WTC11 (cell line): ENCODE measurements at regions not wholly inside any gene's neighbourhood (a gene's known extent, or its start where the extent isn't known, plus 50 kb on each side); places are given as distances from the start of the nearest gene placed in this dataset.

Experiments used
- ATAC-seq: fragments of 200-7000 bp; cut with Tn5 transposase; 2 replicates; pipeline ENCODE4 v1.10.0; 2021; ENCODE audit warnings: mild to moderate bottlenecking, moderate library complexity
- CTCF ChIA-PET: fragments of 300-600 bp; sonication (Branson Sonifier 250); formaldehyde crosslinking; loops from one replicate; lab custom pipeline; 2021; ENCODE audit warnings: antibody characterized with exemption; lab: Charles Lee
- POLR2A ChIA-PET: fragments of 350-600 bp; sonication (Branson Sonifier 250); formaldehyde crosslinking; loops from one replicate; lab custom pipeline; 2021; ENCODE audit warnings: antibody characterized with exemption; lab: Charles Lee
- DNase-seq: peaks from one replicate; pipeline ENCODE4 v3.0.0; 2021; ENCODE audit warnings: low spot score
- H3K27ac Mint-ChIP-seq: 2 replicates; pipeline ENCODE4 v1.8.0; 2021; ENCODE audit warnings: mixed read lengths
- H3K27me3 Mint-ChIP-seq: 2 replicates; pipeline ENCODE4 v1.8.0; 2021; ENCODE audit warnings: low read depth, mild to moderate bottlenecking, moderate library complexity, mixed read lengths
- H3K36me3 Mint-ChIP-seq: 2 replicates; pipeline ENCODE4 v1.8.0; 2021; ENCODE audit warnings: mixed read lengths
- H3K4me1 Mint-ChIP-seq: 2 replicates; pipeline ENCODE4 v1.8.0; 2022; ENCODE audit warnings: mixed read lengths
- H3K4me3 Mint-ChIP-seq: 2 replicates; pipeline ENCODE4 v1.8.0; 2021; ENCODE audit warnings: mild to moderate bottlenecking, moderate library complexity, mixed read lengths
- H3K9me3 Mint-ChIP-seq: 2 replicates; pipeline ENCODE4 v1.8.0; 2021; ENCODE audit warnings: mixed read lengths
- AFF4 ChIP-seq: sonication (generic); formaldehyde crosslinking; IDR thresholded peaks from 2 replicates; pipeline ENCODE4 v1.8.1; 2023; ENCODE audit warnings: mild to moderate bottlenecking, missing genetic modification reagents, borderline replicate concordance
- AR ChIP-seq: fragments of 250-450 bp; sonication (Bioruptor Pico); IDR thresholded peaks from 2 replicates; pipeline ENCODE4 v1.9.0; 2021; ENCODE audit warnings: mild to moderate bottlenecking
- E2F1 ChIP-seq: sonication (generic); formaldehyde crosslinking; IDR thresholded peaks from 2 replicates; pipeline ENCODE4 v1.8.0; 2022; ENCODE audit warnings: mild to moderate bottlenecking, missing genetic modification reagents
- ELF4 ChIP-seq: sonication (generic); formaldehyde crosslinking; IDR thresholded peaks from 2 replicates; pipeline ENCODE4 v1.8.1; 2022; ENCODE audit warnings: low read depth, mild to moderate bottlenecking, moderate library complexity, missing genetic modification reagents
- EMX1 ChIP-seq: fragments of 250-450 bp; sonication (Bioruptor Pico); IDR thresholded peaks from 2 replicates; pipeline ENCODE4 v1.8.0; 2021; ENCODE audit warnings: mild to moderate bottlenecking
- ERG ChIP-seq: fragments of 250-450 bp; sonication (Bioruptor Pico); IDR thresholded peaks from 2 replicates; pipeline ENCODE4 v1.8.0; 2021; ENCODE audit warnings: mild to moderate bottlenecking
- RORB ChIP-seq: fragments of 250-450 bp; sonication (Bioruptor Pico); IDR thresholded peaks from 2 replicates; pipeline ENCODE4 v1.9.0; 2021; ENCODE audit warnings: mild to moderate bottlenecking
- USF1 ChIP-seq: sonication (generic); formaldehyde crosslinking; IDR thresholded peaks from 2 replicates; pipeline ENCODE4 v1.8.0; 2022; ENCODE audit warnings: mild to moderate bottlenecking, missing genetic modification reagents
- ZNF138 ChIP-seq: sonication (generic); formaldehyde crosslinking; conservative IDR thresholded peaks from 2 replicates; pipeline ENCODE4 v1.8.1; 2022; ENCODE audit warnings: mild to moderate bottlenecking, moderate library complexity, missing genetic modification reagents
- ZNF671 ChIP-seq: fragments of 250-450 bp; sonication (Bioruptor Pico); IDR thresholded peaks from 2 replicates; pipeline ENCODE4 v1.8.0; 2021; ENCODE audit warnings: mild to moderate bottlenecking
- ZSCAN18 ChIP-seq: fragments of 250-450 bp; sonication (Bioruptor Pico); IDR thresholded peaks from 2 replicates; pipeline ENCODE4 v2.1.2; 2022; ENCODE audit warnings: mild to moderate bottlenecking, moderate library complexity

GRCh38 chr2:51859260-51859659, 827.3 kb upstream of the NRXN1 start (continued):
- no peak for TF ChIP-seq E2F1 (CRISPR knock-in tag)
- TF ChIP-seq, all 79 proteins: peak for 0

GRCh38 chr2:51855683-51856082, 823.8 kb upstream of the NRXN1 start:
- TF ChIP-seq EMX1 (CRISPR knock-in tag) (no peak), RORB (CRISPR knock-in tag) (no peak), USF1 (CRISPR knock-in tag) (no peak), ERG (CRISPR knock-in tag) (no peak), ZNF671 (no peak), AFF4 (CRISPR knock-in tag) (no peak), ZSCAN18 (CRISPR knock-in tag) (no peak), E2F1 (CRISPR knock-in tag) (no peak), ZNF138 (CRISPR knock-in tag) (no peak), AR (CRISPR knock-in tag) (no peak), ELF4 (CRISPR knock-in tag) (no peak)
- Mint-ChIP-seq H3K27ac (no peak overlapping the region), H3K4me1 (no peaks in the 10 kb centered on the region), H3K4me3 (no peak overlapping the region), H3K27me3 (no peaks in the 10 kb centered on the region), H3K36me3 (no peaks in the 10 kb centered on the region), H3K9me3 (no peaks in the 10 kb centered on the region)
- ChIA-PET CTCF (no interaction called here), POLR2A (no interaction called here)
- DNase-seq (no peak), ATAC-seq (no peak)
